ENCODE measurements at regions not wholly inside any gene's neighbourhood (a gene's known extent, or its start where the extent isn't known, plus 50 kb on each side); places are given as distances from the start of the nearest gene placed in this dataset.

GRCh38 chr22:48663297-48663696 is 1164.4 kb downstream of the BRD1 start:
- TF ChIP-seq CTCF (conservative IDR thresholded peaks at IDR 0.05; ENCODE audit: low read depth in 2 of 2) (peak; percentile 37 to 53), POLR2AphosphoS5 (IDR thresholded peaks at IDR 0.05; ENCODE audit: low read depth) (no peak), EZH2 (IDR thresholded peaks at IDR 0.05; ENCODE audit: low read depth, unreplicated experiment) (no peak), JUNB (IDR thresholded peaks at IDR 0.05; ENCODE audit: unreplicated experiment) (no peak), CREB1 (CRISPR knock-in tag; IDR thresholded peaks at IDR 0.05; ENCODE audit: low read depth) (no peak), ZNF114 (CRISPR knock-in tag; IDR thresholded peaks at IDR 0.05) (no peak), ETS1 (IDR thresholded peaks at IDR 0.05) (no peak)

Measured in GM23338 (cell line).